OCI-LY7 (cell line): ENCODE measurements at regions not wholly inside any gene's neighbourhood (a gene's known extent, or its start where the extent isn't known, plus 50 kb on each side); places are given as distances from the start of the nearest gene placed in this dataset.

ENCODE experiments used
- BruUV-seq: library from RNA; stranded (reverse); fragments of 400-500 nt; replicated peaks from 2 replicates; lab custom pipeline; 2021; lab: Mats Ljungman, UMichigan
- CTCF ChIA-PET: fragments of 300-600 bp; sonication (Branson Sonifier 250); formaldehyde crosslinking; loops from one replicate; lab custom pipeline; 2022; ENCODE audit warnings: antibody characterized with exemption; ENCODE audit not compliant: unreplicated experiment; lab: Charles Lee
- POLR2A ChIA-PET: fragments of 300-600 bp; sonication (Branson Sonifier 250); formaldehyde crosslinking; loops from one replicate; lab custom pipeline; 2022; ENCODE audit warnings: antibody characterized with exemption; lab: Charles Lee
- DNase-seq: peaks from one replicate; pipeline ENCODE4 v3.0.0-alpha.2; 2015; ENCODE audit warnings: low spot score
- H2AFZ ChIP-seq: fragments of 200-600 bp; sonication (generic), shearing (Covaris generic); 2 replicates; pipeline ENCODE4 v1.6.1; 2014; ENCODE audit warnings: mild to moderate bottlenecking, antibody characterized with exemption, low read length, moderate library complexity
- H3K27ac ChIP-seq: fragments of 200-600 bp; sonication (generic); 2 replicates; pipeline ENCODE4 v1.5.1; 2014; ENCODE audit warnings: mixed run types, low read depth, mild to moderate bottlenecking, moderate library complexity, low read length, inconsistent platforms; ENCODE audit not compliant: poor library complexity, severe bottlenecking
- H3K36me3 ChIP-seq: fragments of 200-600 bp; sonication (generic); 2 replicates; pipeline ENCODE4 v1.6.1; 2014; ENCODE audit warnings: mild to moderate bottlenecking, antibody characterized with exemption, low read length, moderate library complexity, mixed read lengths; ENCODE audit not compliant: insufficient read depth
- H3K4me1 ChIP-seq: fragments of 200-600 bp; sonication (generic); 2 replicates; pipeline ENCODE4 v1.5.1; 2014; ENCODE audit warnings: mild to moderate bottlenecking, low read length; ENCODE audit not compliant: insufficient read depth, poor library complexity, severe bottlenecking
- H3K4me2 ChIP-seq: fragments of 200-600 bp; sonication (generic); 2 replicates; pipeline ENCODE4 v1.6.1; 2014; ENCODE audit warnings: mild to moderate bottlenecking, low read length
- H3K4me3 ChIP-seq: fragments of 200-600 bp; sonication (generic); 2 replicates; pipeline ENCODE4 v1.5.1; 2014; ENCODE audit warnings: mild to moderate bottlenecking, low read depth, low read length; ENCODE audit not compliant: poor library complexity, severe bottlenecking
- H3K79me2 ChIP-seq: fragments of 200-600 bp; sonication (generic); 2 replicates; pipeline ENCODE4 v1.6.1; 2016; ENCODE audit warnings: low read depth, mild to moderate bottlenecking, low read length, moderate library complexity, mixed read lengths; ENCODE audit not compliant: insufficient read depth
- H3K9me2 ChIP-seq: fragments of 200-600 bp; sonication (generic); 2 replicates; pipeline ENCODE4 v1.6.1; 2016; ENCODE audit warnings: mild to moderate bottlenecking, low read length, mixed read lengths; ENCODE audit not compliant: insufficient read depth
- H3K9me3 ChIP-seq: fragments of 200-600 bp; sonication (generic); 2 replicates; pipeline ENCODE4 v1.6.1; 2014; ENCODE audit warnings: mild to moderate bottlenecking, mixed run types, low read length, mixed read lengths
- H4K20me1 ChIP-seq: fragments of 200-600 bp; sonication (generic); 2 replicates; pipeline ENCODE4 v1.6.1; 2014; ENCODE audit warnings: mild to moderate bottlenecking, antibody characterized with exemption, low read length, moderate library complexity, mixed read lengths; ENCODE audit not compliant: insufficient read depth
- EZH2phosphoT487 ChIP-seq: fragments of 200-600 bp; sonication (generic); IDR thresholded peaks from 2 replicates; pipeline ENCODE4 v1.6.1; 2018; ENCODE audit warnings: low read depth, borderline replicate concordance, mild to moderate bottlenecking, mixed run types, antibody characterized with exemption, low read length, moderate library complexity, mixed read lengths
- intact Hi-C: fragments of 100-400 bp; cut with micrococcal nuclease; formaldehyde crosslinking; loops from one replicate; pipeline ENCODE4 v1.10.0; 2022; ENCODE audit not compliant: unreplicated experiment
- TF ChIP-seq, protein P1 (sequence below): fragments of 200-600 bp; sonication (generic); conservative IDR thresholded peaks from 2 replicates; pipeline ENCODE4 v1.5.1; 2014; ENCODE audit warnings: mild to moderate bottlenecking, antibody characterized with exemption, low read length, moderate library complexity, mixed read lengths

DNA sequence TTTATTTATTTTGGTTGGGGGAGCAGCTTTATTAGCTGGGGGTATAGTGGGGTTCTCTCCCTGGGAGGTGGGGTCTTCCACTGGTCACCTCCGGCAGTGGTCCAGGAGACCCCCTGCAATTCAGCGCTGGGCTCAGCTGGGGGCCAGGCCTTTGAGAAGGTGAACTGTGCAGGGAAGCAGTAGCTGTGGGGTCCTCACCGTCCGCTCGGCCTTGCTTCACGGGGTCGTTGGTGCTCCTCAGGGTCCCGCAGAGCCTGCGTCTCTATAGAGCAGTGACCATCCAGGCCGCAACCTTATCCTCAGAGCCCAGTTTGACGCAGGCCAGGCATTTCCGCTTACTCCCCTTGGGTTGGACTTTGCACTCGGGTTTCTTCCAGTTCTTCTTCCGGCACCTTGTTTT, 1954.7 kb downstream of the TP53TG3F start:
- no peak for TF ChIP-seq EZH2phosphoT487
- TF ChIP-seq, protein P1, sequence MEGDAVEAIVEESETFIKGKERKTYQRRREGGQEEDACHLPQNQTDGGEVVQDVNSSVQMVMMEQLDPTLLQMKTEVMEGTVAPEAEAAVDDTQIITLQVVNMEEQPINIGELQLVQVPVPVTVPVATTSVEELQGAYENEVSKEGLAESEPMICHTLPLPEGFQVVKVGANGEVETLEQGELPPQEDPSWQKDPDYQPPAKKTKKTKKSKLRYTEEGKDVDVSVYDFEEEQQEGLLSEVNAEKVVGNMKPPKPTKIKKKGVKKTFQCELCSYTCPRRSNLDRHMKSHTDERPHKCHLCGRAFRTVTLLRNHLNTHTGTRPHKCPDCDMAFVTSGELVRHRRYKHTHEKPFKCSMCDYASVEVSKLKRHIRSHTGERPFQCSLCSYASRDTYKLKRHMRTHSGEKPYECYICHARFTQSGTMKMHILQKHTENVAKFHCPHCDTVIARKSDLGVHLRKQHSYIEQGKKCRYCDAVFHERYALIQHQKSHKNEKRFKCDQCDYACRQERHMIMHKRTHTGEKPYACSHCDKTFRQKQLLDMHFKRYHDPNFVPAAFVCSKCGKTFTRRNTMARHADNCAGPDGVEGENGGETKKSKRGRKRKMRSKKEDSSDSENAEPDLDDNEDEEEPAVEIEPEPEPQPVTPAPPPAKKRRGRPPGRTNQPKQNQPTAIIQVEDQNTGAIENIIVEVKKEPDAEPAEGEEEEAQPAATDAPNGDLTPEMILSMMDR: no peak
- H3K27ac ChIP-seq: no peak overlapping the region
- no peaks in the 10 kb centered on the region for H3K79me2 ChIP-seq
- no TSS peak for BruUV-seq
- POLR2A ChIA-PET: no interaction called here
- no peak overlapping the region for H3K4me2 ChIP-seq
- intact Hi-C loops: no loop called here
- DNase-seq: no peak
- H3K9me3 ChIP-seq: no peaks in the 10 kb centered on the region
- H4K20me1 ChIP-seq: no peaks in the 10 kb centered on the region
- no peaks in the 10 kb centered on the region for H3K9me2 ChIP-seq
- H2AFZ ChIP-seq: no peak overlapping the region
- H3K36me3 ChIP-seq: no peaks in the 10 kb centered on the region
- CTCF ChIA-PET: no interaction called here
- H3K4me1 ChIP-seq: no peaks in the 10 kb centered on the region
- no peak overlapping the region for H3K4me3 ChIP-seq

DNA sequence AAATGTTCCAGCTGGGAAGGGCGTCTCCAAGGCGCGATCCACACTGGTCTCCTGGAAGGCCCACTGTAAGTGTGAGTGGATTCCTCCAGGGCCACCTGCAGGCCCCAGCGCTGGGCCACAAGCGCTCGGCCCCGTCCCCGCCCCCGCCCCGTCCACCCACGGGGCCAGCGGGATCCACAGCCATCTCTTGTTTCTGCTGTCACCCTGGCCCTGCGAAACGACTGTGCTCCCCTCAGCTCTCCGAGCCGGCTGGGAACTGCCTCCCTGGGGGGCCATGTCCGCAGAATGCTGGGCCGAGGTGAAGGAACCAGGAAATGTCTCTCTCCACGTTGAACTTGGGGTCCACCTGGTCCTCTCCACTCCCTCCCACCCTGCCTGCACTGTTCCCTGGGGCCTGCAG, 1955.2 kb downstream of the TP53TG3F start:
- BruUV-seq: no TSS peak
- TF ChIP-seq, protein P1: no peak
- no peak for TF ChIP-seq EZH2phosphoT487
- no peaks in the 10 kb centered on the region for H3K9me2 ChIP-seq
- H3K9me3 ChIP-seq: no peaks in the 10 kb centered on the region
- no peaks in the 10 kb centered on the region for H3K79me2 ChIP-seq
- POLR2A ChIA-PET: no interaction called here
- no peak overlapping the region for H3K27ac ChIP-seq
- no peak for DNase-seq
- H3K4me3 ChIP-seq: no peak overlapping the region
- H4K20me1 ChIP-seq: no peaks in the 10 kb centered on the region
- no peaks in the 10 kb centered on the region for H3K36me3 ChIP-seq
- no peak overlapping the region for H3K4me2 ChIP-seq
- intact Hi-C loops: no loop called here
- CTCF ChIA-PET: no interaction called here
- no peaks in the 10 kb centered on the region for H3K4me1 ChIP-seq
- no peak overlapping the region for H2AFZ ChIP-seq

DNA sequence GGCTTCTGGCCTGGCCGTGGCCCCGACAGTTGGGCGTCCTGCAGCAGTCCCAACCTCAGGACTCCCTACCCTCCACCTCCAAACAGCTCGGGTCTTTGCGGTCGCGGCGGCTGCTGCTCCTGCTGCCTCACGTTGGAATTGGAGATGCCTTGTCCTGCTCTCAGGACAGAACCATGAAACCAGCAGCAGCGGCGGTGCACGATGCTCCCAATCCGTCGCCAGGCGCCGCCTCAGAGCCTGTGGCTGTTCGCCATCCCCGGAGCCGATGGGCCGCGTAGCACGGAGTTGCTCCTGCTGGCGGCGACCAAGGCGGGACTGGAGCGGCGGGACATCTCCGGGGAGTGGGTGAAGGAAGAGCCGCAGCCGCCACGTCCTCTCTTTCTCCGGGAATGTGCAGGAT, 1965.9 kb downstream of the TP53TG3F start:
- Histone ChIP-seq H3K36me3 (no peaks in the 10 kb centered on the region), H3K4me2 (no peak overlapping the region), H3K4me1 (no peaks in the 10 kb centered on the region), H4K20me1 (no peaks in the 10 kb centered on the region), H3K9me3 (no peaks in the 10 kb centered on the region), H3K27ac (no peak overlapping the region), H3K4me3 (no peak overlapping the region), H2AFZ (no peak overlapping the region), H3K79me2 (no peaks in the 10 kb centered on the region), H3K9me2 (no peaks in the 10 kb centered on the region)
- CTCF ChIA-PET: no interaction called here
- BruUV-seq: no TSS peak
- POLR2A ChIA-PET: no interaction called here
- TF ChIP-seq, protein P1: no peak
- no peak for TF ChIP-seq EZH2phosphoT487
- intact Hi-C loops: no loop called here
- no peak for DNase-seq
